HepG2 (cell line): ENCODE measurements at regions not wholly inside any gene's neighbourhood (a gene's known extent, or its start where the extent isn't known, plus 50 kb on each side); places are given as distances from the start of the nearest gene placed in this dataset.

Source experiments
- ATAC-seq: fragments of 200-7000 bp; cut with Tn5 transposase; 3 replicates; pipeline ENCODE4 v1.9.1; 2020; ENCODE audit warnings: mild to moderate bottlenecking, moderate library complexity
- BruUV-seq: library from RNA; stranded (reverse); fragments of 400-500 nt; replicated peaks from 2 replicates; lab custom pipeline; 2021; lab: Mats Ljungman, UMichigan
- CTCF ChIA-PET: fragments of 300-600 bp; formaldehyde crosslinking; extraction: SDS; loops from one replicate; lab custom pipeline; 2021; ENCODE audit warnings: low total read pairs, inconsistent platforms, low intra/inter-chr PET ratio; lab: Yijun Ruan, JAX
- POLR2A ChIA-PET: fragments of 350-600 bp; sonication (Branson Sonifier 250); formaldehyde crosslinking; loops from one replicate; lab custom pipeline; 2020; ENCODE audit warnings: antibody characterized with exemption, inconsistent platforms; lab: Yijun Ruan, JAX
- DNase-seq: peaks from one replicate; pipeline ENCODE4 v3.0.0-alpha.2; 2015; ENCODE audit warnings: low spot score
- FAIRE-seq: peaks from 3 replicates; lab custom pipeline; 2011; peaks lifted over from hg19 to GRCh38; lab: Jason Lieb, UNC
- H2AFZ ChIP-seq: one replicate; pipeline ENCODE4 v1.6.1; 2011; ENCODE audit warnings: low read length, inconsistent platforms
- H3K27ac ChIP-seq: fragments of 300-600 bp; 3 replicates; pipeline ENCODE4 v1.8.0; 2011; ENCODE audit warnings: mixed run types, mild to moderate bottlenecking, mixed read lengths, low read length, inconsistent platforms; ENCODE audit not compliant: insufficient read depth; ENCODE audit errors: extremely low read length
- H3K27me3 ChIP-seq, 2 experiments: fragments of 200-600 bp in 1 of 2; 2 replicates in 1 of 2; 3 replicates in 1 of 2; pipeline versions ENCODE4 v1.6.0 to v1.8.0; 2011; ENCODE audit warnings: low read length in 2 of 2, mild to moderate bottlenecking in 2 of 2, moderate library complexity in 2 of 2, inconsistent platforms in 1 of 2; ENCODE audit not compliant: insufficient read depth in 2 of 2, control insufficient read depth in 1 of 2
- H3K36me3 ChIP-seq, 2 experiments: fragments of 200-600 bp in 1 of 2; replicated peaks in 1 of 2; 2 replicates in 1 of 2; 3 replicates in 1 of 2; pipeline versions ENCODE4 v1.5.1 to v1.8.0; 2011; ENCODE audit warnings: low read length in 2 of 2, inconsistent platforms in 1 of 2; ENCODE audit not compliant: insufficient read depth in 2 of 2, control insufficient read depth in 1 of 2
- H3K4me1 ChIP-seq: 2 replicates; pipeline ENCODE4 v1.5.1; 2012; ENCODE audit warnings: low read length, inconsistent platforms; ENCODE audit not compliant: insufficient read depth
- H3K4me2 ChIP-seq: 2 replicates; pipeline ENCODE4 v1.6.0; 2011; ENCODE audit warnings: low read depth, low read length, inconsistent platforms
- H3K4me3 ChIP-seq, 3 experiments: fragments of 200-600 bp in 1 of 3; sonication (generic), shearing (Covaris generic) in 1 of 3; replicated peaks in 1 of 3; 2 replicates each; pipeline ENCODE4 v1.5.1; 2011 to 2016; ENCODE audit warnings: low read length in 3 of 3, inconsistent platforms in 2 of 3, low read depth in 2 of 3, mild to moderate bottlenecking in 2 of 3, control low read depth in 1 of 3, mixed read lengths in 1 of 3; ENCODE audit not compliant: insufficient read depth in 1 of 3
- H3K79me2 ChIP-seq: one replicate; pipeline ENCODE4 v1.6.1; 2011; ENCODE audit warnings: low read length, inconsistent platforms; ENCODE audit not compliant: insufficient read depth
- H3K9ac ChIP-seq: 2 replicates; pipeline ENCODE4 v1.6.0; 2011; ENCODE audit warnings: mild to moderate bottlenecking, low read depth, low read length, inconsistent platforms; ENCODE audit not compliant: insufficient read depth
- H3K9me3 ChIP-seq: 2 replicates; pipeline ENCODE4 v1.5.1; 2012; ENCODE audit warnings: mild to moderate bottlenecking, low read length
- H4K20me1 ChIP-seq: 2 replicates; pipeline ENCODE4 v1.6.0; 2011; ENCODE audit warnings: inconsistent platforms, mild to moderate bottlenecking, low read length, moderate library complexity; ENCODE audit not compliant: insufficient read depth
- AGO2 ChIP-seq: fragments of 200-400 bp; formaldehyde crosslinking; optimal IDR thresholded peaks from 2 replicates; pipeline ENCODE3; 2017; ENCODE audit warnings: mild to moderate bottlenecking, low read depth, low read length, moderate library complexity
- ATF4 ChIP-seq, 2 experiments: fragments of 450-650 bp in 1 of 2; sonication (generic) in 1 of 2; formaldehyde crosslinking; IDR thresholded peaks; 2 replicates each; pipeline versions ENCODE4 v1.5.0 to v1.8.0; 2020 to 2022; ENCODE audit warnings: mild to moderate bottlenecking in 1 of 2, missing genetic modification reagents in 1 of 2
- ATF7-NPFF ChIP-seq: sonication (generic); formaldehyde crosslinking; IDR thresholded peaks from 2 replicates; pipeline ENCODE4 v1.8.1; 2023; ENCODE audit warnings: mild to moderate bottlenecking, low read depth, missing genetic modification reagents, moderate library complexity
- ELF1 ChIP-seq: sonication (generic); formaldehyde crosslinking; IDR thresholded peaks from 2 replicates; pipeline ENCODE4 v1.4.0; 2020; ENCODE audit warnings: missing genetic modification reagents
- FOXM1 ChIP-seq: sonication (generic); formaldehyde crosslinking; IDR thresholded peaks from 2 replicates; pipeline ENCODE4 v1.5.0; 2020; ENCODE audit warnings: missing genetic modification reagents
- FOXO1 ChIP-seq: sonication (generic); formaldehyde crosslinking; IDR thresholded peaks from 2 replicates; pipeline ENCODE4 v1.4.0; 2020; ENCODE audit warnings: missing genetic modification reagents
- GZF1 ChIP-seq: sonication (generic); formaldehyde crosslinking; IDR thresholded peaks from 2 replicates; pipeline ENCODE4 v1.5.1; 2020; ENCODE audit warnings: mild to moderate bottlenecking, missing genetic modification reagents
- HOXA3 ChIP-seq: sonication (generic); formaldehyde crosslinking; IDR thresholded peaks from 2 replicates; pipeline ENCODE4 v1.5.0; 2020; ENCODE audit warnings: missing genetic modification reagents
- PLRG1 ChIP-seq: fragments of 450-650 bp; conservative IDR thresholded peaks from 2 replicates; pipeline ENCODE4 v1.6.1; 2016
- RBM39 ChIP-seq: fragments of 200-400 bp; formaldehyde crosslinking; IDR thresholded peaks from one replicate; pipeline ENCODE4 v1.6.1; 2018; ENCODE audit warnings: antibody characterized with exemption, mild to moderate bottlenecking, low read depth, low read length; ENCODE audit not compliant: poor library complexity, severe bottlenecking
- RORA ChIP-seq: sonication (generic); formaldehyde crosslinking; IDR thresholded peaks from 2 replicates; pipeline ENCODE4 v1.5.0; 2020; ENCODE audit warnings: mild to moderate bottlenecking, missing genetic modification reagents, moderate library complexity
- SKIL ChIP-seq: sonication (generic); formaldehyde crosslinking; IDR thresholded peaks from 2 replicates; pipeline ENCODE4 v1.8.0; 2022; ENCODE audit warnings: missing genetic modification reagents, mild to moderate bottlenecking, moderate library complexity, borderline replicate concordance
- SYNCRIP ChIP-seq: fragments of 200-400 bp; formaldehyde crosslinking; IDR thresholded peaks from 2 replicates; pipeline ENCODE4 v1.6.1; 2018; ENCODE audit warnings: mild to moderate bottlenecking, low read depth, low read length; ENCODE audit not compliant: insufficient read depth
- ZNF136 ChIP-seq: sonication (generic); formaldehyde crosslinking; IDR thresholded peaks from 2 replicates; pipeline ENCODE4 v1.8.1; 2022; ENCODE audit warnings: low read depth, mild to moderate bottlenecking, moderate library complexity, missing genetic modification reagents
- ZNF30 ChIP-seq: sonication (generic); formaldehyde crosslinking; IDR thresholded peaks from 2 replicates; pipeline ENCODE4 v1.5.0; 2020; ENCODE audit warnings: mild to moderate bottlenecking, missing genetic modification reagents
- ZNF432 ChIP-seq: sonication (generic); formaldehyde crosslinking; IDR thresholded peaks from 2 replicates; pipeline ENCODE4 v1.5.0; 2020; ENCODE audit warnings: missing genetic modification reagents, mild to moderate bottlenecking, borderline replicate concordance
- ZNF556 ChIP-seq: sonication (generic); formaldehyde crosslinking; IDR thresholded peaks from 2 replicates; pipeline ENCODE4 v1.4.0; 2020; ENCODE audit warnings: mild to moderate bottlenecking, missing genetic modification reagents, borderline replicate concordance
- ZNF703 ChIP-seq: sonication (generic); formaldehyde crosslinking; IDR thresholded peaks from 2 replicates; pipeline ENCODE4 v1.5.1; 2020; ENCODE audit warnings: missing genetic modification reagents, mild to moderate bottlenecking, moderate library complexity, borderline replicate concordance
- ZNF724P ChIP-seq: sonication (generic); formaldehyde crosslinking; IDR thresholded peaks from 2 replicates; pipeline ENCODE4 v1.8.0; 2022; ENCODE audit warnings: missing genetic modification reagents, borderline replicate concordance
- ZNF766 ChIP-seq: sonication (generic); formaldehyde crosslinking; IDR thresholded peaks from 2 replicates; pipeline ENCODE4 v1.5.0; 2020; ENCODE audit warnings: missing genetic modification reagents, borderline replicate concordance
- WGBS: methylation state at CpG from one replicate; pipeline ENCODE4 v1.1.6; 2017; ENCODE audit warnings: low lambda C conversion rate; 5-methylcytosine and 5-hydroxymethylcytosine counted together
- in situ Hi-C: cut with HindIII; loops from 2 replicates; pipeline ENCODE4 v1.10.0; 2017; ENCODE audit warnings: low pct_unique_long_range_greater_than_20kb; ENCODE audit not compliant: extremely low pct_ligation_motif_present
- intact Hi-C: fragments of 100-400 bp; cut with micrococcal nuclease; formaldehyde crosslinking; loops from one replicate; pipeline ENCODE4 v1.10.0; 2022; ENCODE audit not compliant: unreplicated experiment

GRCh38 chr10:28986117-28986792, 302.6 kb upstream of the LYZL1 start (continued):
- no peak for TF ChIP-seq SKIL
- TF ChIP-seq ELF1 (CRISPR knock-in tag) = no peak
- no peak for TF ChIP-seq ZNF766
- no peak for TF ChIP-seq SYNCRIP
- TF ChIP-seq, all 625 proteins: peak for 0

DNA sequence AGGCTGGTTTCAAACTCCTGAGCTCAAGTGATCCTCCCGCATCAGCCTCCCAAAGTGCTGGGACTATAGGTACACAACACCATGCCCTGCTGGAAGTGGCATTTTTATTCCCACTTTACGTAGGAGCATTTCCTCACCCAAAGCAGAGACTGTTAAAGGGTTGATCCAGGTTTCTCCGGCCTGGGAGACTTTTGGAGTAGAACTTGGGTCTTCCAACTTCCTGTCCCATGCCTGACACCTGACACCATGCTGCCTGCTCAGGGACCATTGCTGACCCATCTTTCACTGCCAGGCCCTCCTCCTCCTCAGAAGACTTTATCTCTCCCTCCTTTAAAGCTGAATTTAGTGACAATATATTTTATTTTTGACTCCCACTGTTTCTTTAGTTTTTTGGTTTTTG, 302.0 kb upstream of the LYZL1 start:
- H3K79me2 ChIP-seq = no peaks in the 10 kb centered on the region
- H4K20me1 ChIP-seq = no peaks in the 10 kb centered on the region
- DNase-seq (no peak), FAIRE-seq (no peak), ATAC-seq (no peak)
- H3K9ac ChIP-seq = no peak overlapping the region
- H2AFZ ChIP-seq = no peak overlapping the region
- peaks cover 23% of the 10 kb centered on the region for H3K4me1 ChIP-seq
- H3K4me2 ChIP-seq = no peak overlapping the region
- H3K9me3 ChIP-seq = no peaks in the 10 kb centered on the region
- no peaks in the 10 kb centered on the region for H3K27me3 ChIP-seq
- CTCF ChIA-PET = no interaction called here
- TF ChIP-seq RBM39 (no peak), ZNF432 (CRISPR knock-in tag) (no peak), AGO2 (no peak), FOXM1 (no peak), ATF7-NPFF (CRISPR knock-in tag) (no peak), ATF4 (CRISPR knock-in tag; IDR thresholded peaks at IDR 0.05) (no peak), RORA (CRISPR knock-in tag) (no peak), ZNF30 (no peak), PLRG1 (no peak), ZNF136 (CRISPR knock-in tag) (no peak), ZNF724P (CRISPR knock-in tag) (no peak), HOXA3 (no peak), ZNF703 (CRISPR knock-in tag) (no peak), ZNF556 (CRISPR knock-in tag) (no peak), FOXO1 (CRISPR knock-in tag) (no peak), GZF1 (no peak)
- TF ChIP-seq, all 625 proteins: peak for 0
- in situ Hi-C loops = no loop called here
- no peaks in the 10 kb centered on the region for H3K36me3 ChIP-seq
- intact Hi-C loops = no loop called here
- 84% methylated on average over 3 of the region's 3 CpGs for WGBS
- no peak overlapping the region for H3K4me3 ChIP-seq
- POLR2A ChIA-PET = no interaction called here
- BruUV-seq = no TSS peak
- no peak overlapping the region for H3K27ac ChIP-seq
